SK-N-MC (cell line): ENCODE measurements at regions not wholly inside any gene's neighbourhood (a gene's known extent, or its start where the extent isn't known, plus 50 kb on each side); places are given as distances from the start of the nearest gene placed in this dataset.

Experiments used
- EZH2 ChIP-seq: fragments of 200-600 bp; sonication (generic); IDR thresholded peaks from one replicate; pipeline ENCODE4 v1.6.1; 2017; ENCODE audit warnings: antibody characterized with exemption
- FOXP2 ChIP-seq: optimal IDR thresholded peaks from 2 replicates; pipeline ENCODE3; 2011; ENCODE audit warnings: mild to moderate bottlenecking, moderate library complexity; ENCODE audit not compliant: insufficient read depth; ENCODE audit errors: extremely low read length, control extremely low read depth
- POLR2AphosphoS5 ChIP-seq: IDR thresholded peaks from 2 replicates; pipeline ENCODE4 v1.6.1; 2012; ENCODE audit warnings: mild to moderate bottlenecking, low read depth, low read length, borderline replicate concordance

- TF ChIP-seq POLR2AphosphoS5, result no peak
- TF ChIP-seq EZH2, result no peak
- no peak for TF ChIP-seq FOXP2
These were observed 98.7 kb upstream of the KIT start for GRCh38 chr4:54558889-54559677.
